ENCODE measurements at regions not wholly inside any gene's neighbourhood (a gene's known extent, or its start where the extent isn't known, plus 50 kb on each side); places are given as distances from the start of the nearest gene placed in this dataset.

DNA sequence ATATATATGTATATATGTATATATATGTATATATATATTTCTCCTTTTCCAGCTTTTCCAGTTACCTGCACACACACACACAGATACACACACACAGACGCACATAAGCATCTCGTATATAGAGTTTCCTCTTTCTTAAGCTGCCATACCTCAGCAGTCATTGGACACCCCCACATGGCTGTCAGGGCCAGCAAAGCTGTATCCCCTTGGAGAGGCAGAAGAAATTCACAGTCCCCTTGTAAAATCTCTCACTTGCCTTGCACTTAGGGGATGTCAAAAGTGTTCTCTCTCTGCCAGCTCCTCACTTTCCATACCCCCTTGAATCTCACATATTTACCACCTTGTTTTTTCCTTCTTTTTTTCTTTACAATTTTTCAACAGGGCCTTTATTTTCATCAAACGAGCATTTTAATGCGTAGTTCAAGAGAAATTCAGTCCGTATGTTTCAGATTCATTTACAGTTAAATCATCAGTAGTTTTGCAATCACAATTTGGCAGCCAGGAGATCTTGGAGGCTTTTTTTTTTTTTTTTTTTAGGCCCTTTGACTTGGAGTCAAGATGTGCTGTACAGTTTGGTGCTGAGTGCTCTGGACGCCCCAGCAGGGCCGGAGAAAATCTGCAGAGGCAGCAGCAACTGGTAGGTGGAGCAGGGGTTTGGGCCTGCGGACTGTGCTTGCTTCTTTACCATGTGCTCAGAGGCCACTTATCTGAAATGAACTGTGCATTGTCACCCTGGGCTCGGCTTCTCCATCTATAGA, 244.9 kb upstream of the KLF4 start:
- TF ChIP-seq, protein P1, sequence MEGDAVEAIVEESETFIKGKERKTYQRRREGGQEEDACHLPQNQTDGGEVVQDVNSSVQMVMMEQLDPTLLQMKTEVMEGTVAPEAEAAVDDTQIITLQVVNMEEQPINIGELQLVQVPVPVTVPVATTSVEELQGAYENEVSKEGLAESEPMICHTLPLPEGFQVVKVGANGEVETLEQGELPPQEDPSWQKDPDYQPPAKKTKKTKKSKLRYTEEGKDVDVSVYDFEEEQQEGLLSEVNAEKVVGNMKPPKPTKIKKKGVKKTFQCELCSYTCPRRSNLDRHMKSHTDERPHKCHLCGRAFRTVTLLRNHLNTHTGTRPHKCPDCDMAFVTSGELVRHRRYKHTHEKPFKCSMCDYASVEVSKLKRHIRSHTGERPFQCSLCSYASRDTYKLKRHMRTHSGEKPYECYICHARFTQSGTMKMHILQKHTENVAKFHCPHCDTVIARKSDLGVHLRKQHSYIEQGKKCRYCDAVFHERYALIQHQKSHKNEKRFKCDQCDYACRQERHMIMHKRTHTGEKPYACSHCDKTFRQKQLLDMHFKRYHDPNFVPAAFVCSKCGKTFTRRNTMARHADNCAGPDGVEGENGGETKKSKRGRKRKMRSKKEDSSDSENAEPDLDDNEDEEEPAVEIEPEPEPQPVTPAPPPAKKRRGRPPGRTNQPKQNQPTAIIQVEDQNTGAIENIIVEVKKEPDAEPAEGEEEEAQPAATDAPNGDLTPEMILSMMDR (IDR thresholded peaks at IDR 0.05; ENCODE audit: low read depth, low read length) = no peak
- TF ChIP-seq EZH2phosphoT487 (IDR thresholded peaks at IDR 0.05; ENCODE audit: low read depth) = no peak
